Right kidney (tissue), 1 donor: ENCODE measurements at regions not wholly inside any gene's neighbourhood (a gene's known extent, or its start where the extent isn't known, plus 50 kb on each side); places are given as distances from the start of the nearest gene placed in this dataset.

Experiments
- DNase-seq: peaks from one replicate; pipeline ENCODE4 v3.0.0-alpha.2; 2016

DNA sequence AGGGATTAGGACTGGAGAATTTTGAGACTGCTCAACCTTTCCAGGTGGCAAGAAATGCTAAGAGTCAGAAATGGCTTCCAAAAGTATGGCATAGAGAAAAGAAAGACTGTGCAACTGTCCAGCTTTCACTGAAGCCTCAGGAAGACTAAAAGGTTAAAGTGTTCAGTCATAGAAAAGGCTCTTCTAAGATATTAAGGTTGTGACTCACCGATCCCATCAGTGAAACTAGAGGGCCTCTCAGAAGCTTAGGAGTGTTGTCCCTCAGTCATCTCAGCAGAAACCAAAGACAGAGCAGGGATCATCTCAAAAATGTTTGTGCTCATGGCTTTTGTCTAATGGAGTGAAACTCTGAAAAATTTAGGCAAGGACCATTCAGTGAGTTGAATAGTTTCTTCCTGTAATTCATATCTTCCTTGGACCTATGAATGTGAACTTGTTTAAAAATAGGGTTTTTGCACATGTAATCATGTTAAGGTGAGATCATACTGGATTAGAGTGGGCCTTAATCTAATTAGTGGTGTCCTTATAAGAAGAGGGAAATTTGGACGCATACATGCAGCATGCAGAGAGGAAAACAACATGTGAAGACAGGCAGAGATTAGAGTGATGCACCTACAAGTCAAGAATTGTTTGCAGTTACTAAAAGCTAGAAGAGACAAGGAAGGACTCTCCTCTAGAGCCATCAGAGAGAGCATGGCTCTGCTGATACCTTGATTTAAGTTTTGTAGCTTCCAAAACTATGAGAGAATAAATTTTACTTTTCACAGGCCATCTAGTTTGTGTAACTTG is 71.3 kb downstream of the RPE65 start:
- DNase-seq: no peak

DNA sequence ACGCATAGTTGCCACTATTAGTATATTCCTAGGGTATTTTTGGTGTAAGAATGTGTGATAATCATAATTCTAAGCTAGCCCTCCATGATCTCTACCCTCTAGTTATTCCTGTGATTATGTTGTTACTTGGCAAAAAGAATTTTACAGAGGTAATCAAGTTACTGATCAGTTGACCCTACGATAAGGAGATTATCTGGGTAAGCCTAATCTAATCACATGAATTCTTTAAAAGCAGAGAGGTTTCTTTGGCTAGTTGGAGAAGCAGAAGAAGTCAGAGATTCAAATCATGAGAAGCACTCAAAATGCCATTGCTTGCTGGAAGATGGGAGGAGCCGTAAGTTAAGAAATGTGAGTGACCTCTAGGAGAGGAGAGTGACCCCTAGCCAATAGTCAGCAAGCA is 72.7 kb downstream of the RPE65 start:
- no peak for DNase-seq

DNA sequence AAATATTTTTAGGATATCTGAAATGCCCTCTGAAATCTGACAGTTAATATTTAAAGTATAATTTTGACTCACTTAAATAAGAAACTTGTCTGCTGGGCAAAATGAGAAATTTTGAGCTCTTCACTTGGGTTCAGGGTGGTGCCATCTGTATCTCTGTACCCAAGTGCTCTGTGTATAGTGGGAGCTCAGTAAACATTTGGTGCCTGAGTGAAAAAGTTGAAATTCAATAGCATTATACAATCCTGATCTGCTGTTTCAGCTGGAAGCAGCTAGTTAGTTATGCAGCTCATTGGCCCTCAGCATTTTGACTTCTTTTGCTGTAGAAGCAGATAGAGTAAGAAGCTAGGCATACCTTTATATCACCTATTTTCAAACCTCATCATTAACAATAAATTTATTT is 73.3 kb downstream of the RPE65 start:
- DNase-seq: no peak

DNA sequence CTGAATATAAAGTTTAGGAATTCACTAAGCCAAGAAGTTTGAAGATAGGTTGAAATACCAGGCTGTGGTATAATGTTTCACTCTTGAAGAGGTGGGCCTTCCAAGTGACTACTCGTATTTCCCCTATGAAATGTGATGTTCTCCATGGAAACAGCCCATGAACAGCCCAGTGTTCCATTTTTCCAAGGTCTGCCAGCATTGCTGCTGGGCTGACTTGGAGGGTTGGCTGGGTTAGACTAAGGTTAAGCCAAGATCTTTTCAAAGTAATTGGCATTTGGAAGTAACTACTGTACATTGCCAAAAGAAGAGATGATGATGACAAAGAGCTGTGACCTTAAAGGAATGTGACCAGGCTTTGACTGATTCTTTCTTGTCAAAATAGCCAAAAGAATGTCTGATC is 73.8 kb downstream of the RPE65 start:
- no peak for DNase-seq

DNA sequence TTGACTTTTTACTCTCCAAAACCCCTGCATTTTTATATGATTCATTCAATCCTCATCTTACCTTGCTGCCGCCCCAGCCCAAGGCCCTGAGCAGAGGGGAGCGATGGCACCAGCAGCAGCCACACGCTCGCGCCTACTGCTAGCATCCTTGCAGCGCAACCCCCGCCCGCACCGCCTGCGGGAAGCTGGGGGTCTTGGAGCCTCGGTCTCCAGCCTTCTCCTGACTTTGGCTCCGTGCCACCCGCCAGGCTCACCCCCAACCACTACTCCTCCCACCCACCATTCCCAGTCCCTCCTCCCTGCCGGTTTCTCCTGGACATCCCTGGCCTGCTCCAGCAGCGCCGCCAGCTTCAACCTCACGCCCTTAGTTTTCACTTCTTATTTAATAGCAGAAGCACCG is 76.6 kb downstream of the RPE65 start:
- DNase-seq: no peak

DNA sequence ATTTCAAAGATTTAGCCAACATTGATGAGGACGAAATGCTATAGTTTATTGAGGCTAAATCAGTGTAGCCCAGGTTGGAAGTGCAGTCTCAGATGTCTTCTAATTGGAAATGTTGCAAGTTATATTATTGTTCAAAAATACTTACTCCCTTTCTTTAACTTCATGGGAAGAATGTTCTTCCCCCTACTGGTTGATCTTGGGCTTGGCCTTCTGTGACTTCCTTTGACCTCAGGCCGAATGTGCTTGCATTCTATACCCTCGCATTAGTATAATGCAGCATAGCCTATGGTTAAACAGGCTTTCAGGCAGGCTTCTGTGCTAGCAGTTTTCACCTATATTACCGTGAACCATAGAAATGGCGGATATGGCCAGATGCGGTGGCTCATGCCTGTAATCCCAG is 77.3 kb downstream of the RPE65 start:
- DNase-seq: no peak

DNA sequence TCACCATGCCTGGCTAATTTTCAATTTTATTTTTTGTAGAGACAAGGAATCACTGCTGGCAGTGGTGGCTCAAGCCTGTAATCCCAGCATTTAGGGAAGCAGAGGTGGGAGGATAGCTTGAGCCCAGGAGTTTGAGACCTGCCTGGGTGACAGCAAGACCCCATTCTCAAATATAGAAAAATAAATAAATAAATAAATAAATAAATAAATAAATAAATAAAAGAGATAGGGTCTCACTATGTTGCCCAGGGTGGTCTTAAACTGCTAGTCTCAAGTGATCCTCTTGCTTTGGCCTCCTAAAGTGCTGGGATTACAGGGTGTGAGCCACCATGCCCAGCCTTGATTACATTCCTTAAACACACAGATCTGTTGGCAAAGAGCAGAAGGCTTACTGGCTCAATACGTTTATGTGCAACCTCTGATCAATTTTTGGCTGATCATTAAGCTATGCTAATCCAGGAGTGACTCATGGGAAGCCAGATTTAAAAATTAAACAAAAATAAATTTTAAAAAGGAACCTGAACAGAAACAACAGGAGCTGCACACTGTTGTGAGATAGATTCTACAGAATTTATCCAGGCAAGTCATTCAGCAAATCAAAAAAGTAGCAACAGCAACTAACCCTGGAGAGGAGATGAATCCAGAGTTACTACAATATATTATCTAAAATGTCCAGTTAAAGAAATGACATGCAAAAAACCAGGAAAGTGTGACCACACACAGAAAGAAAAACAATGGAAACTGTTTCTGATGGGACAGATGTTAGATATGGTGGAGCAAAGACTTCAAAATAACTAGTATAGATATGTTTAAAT is 79.4 kb downstream of the RPE65 start:
- DNase-seq: no peak

DNA sequence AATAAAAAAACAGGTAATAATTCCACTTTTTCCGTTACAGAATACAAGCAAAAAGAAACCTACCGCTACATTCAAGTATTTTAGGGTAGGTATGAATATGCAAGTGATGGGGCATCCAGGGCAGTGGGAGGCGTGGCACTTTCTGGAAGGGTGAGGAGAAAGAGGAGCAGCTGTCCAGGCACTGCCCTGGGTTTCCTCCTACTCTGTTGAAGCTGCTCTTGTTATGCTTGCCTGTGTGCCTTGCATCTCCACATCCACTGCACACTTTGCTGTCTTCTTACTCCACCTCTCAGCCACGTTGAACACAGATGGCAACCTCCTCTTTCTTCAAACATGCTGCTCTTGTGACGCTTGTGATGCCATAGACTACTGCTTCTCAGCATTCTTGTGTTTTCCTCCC is 83.2 kb downstream of the RPE65 start:
- no peak for DNase-seq

DNA sequence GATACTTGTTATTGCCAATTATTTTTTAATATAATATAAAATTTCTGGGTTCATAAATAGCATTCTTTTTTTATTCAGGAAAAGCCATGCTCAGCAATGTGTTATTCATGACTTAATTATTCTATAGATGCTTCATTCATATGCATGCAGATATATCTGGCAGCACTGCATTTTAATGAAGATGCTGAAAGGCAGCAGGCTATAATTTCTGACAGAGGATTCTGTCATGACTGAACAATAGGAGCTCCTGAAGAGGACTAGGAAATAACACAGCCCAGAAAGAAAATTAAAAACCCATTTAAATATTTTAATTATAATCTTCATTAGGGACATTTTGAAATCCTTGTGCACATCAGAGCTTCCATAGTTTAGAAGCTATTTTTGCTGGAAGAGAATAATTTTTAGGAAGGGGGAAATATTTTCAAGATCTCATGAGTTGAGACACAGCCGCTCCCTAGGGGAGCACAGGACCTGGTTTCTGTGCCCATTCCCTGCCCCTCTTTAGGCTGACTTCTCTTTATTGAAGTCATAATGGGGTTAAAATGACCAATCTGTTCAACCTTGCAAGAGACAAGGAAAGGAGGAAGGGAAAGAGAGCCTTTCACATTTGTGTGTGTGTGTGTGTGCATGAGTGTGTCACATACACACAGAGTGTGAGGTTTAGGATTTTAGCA is 83.9 kb downstream of the RPE65 start:
- no peak for DNase-seq

DNA sequence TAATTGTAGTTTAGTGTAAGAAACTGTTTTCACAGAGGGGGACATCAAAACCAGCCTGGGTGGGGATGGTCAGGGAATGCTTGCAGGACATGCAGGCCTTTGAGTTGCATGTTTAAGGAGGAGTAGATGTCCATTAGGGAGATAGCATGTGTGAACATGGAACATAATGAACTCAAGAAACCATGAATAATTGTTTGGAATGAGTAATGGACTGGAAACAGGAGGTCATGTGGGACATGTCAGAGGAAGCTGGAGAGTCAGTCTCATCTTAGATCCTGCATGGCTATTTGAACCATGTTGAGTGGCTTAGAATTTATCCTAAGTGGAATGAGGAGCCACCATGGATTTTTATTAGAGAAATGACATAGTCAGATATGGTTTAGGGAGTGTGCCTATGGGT is 86.4 kb downstream of the RPE65 start:
- DNase-seq: no peak

DNA sequence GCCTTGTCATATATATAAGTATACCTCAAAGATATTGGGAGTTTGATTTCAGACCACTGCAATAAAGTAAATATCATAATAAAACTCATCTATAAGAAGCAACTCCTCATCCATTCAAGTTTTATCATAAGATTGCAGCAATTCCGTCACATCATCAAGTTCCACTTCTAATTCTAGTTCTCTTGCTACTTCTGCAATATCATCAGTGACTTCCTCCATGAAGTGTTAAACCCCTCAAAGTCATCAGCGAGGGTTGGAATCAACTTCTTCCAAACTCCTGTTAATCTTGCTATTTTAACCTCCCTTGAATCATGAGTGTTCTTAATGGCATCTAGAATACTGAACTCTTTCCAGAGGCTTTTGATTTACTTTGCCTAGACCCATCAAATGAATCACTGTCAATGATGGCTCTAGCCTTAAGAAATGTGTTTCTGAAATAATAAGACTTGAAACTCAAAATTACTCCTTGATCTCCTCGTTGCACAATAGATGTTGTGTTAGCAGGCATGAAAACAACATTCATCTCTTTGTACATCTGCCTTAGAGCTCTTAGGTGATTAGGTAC is 88.3 kb downstream of the RPE65 start:
- DNase-seq: no peak

DNA sequence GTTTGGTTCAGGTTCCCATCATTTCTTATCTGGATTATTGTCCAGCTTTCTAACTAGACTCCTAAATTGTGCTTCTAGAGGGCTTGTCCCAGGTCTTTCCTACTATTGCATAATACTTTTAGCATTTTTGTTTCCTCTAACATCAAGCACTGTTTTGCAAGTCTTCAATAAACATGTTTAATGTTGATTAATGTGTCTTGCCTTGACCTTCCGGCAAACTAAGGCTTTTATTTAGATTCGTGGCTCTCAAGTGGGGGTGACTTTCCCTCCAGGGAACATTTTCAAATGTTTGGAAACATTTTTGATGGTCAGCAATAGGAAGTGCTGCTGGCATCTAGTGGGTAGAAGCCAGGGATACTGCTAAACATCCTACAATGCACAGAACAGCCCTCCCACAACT is 90.7 kb downstream of the RPE65 start:
- DNase-seq: no peak

DNA sequence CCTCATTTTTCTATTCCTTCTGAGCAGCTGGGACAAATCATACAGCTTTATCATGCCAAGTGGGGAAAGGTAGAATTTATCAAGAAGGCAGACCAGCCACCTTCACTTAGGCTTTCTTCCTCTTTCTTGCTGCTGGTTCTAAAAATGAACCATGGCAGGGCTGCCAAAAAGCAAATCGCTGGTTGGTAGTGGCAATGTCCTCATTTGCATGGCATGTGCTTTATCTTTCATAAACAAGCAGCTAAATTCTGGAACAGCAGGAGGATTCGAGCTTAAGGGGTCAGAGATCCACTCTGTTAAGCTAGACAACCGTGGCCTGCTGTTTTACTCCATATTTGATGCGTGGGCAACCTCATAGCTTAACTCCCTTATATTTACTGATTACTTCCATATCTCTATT is 91.3 kb downstream of the RPE65 start:
- DNase-seq: no peak

DNA sequence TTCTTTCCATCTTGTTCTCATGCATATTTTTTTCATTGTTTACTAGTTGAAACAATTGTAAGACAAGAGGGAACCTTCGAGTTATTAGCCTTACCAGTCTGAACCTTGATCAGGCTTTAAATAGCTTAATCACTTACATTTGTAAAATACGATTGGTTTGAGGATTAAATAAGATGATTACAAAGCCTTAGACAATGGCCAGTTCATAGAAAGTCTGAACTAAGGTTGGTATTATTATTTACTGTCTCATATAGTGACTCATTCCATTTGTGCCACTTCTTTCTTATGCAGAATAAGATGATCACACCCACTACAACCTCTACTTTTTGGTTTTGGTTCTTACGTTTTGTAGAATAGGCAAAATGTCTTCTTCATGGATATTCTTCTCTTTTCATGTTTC is 94.1 kb downstream of the RPE65 start:
- DNase-seq: no peak

DNA sequence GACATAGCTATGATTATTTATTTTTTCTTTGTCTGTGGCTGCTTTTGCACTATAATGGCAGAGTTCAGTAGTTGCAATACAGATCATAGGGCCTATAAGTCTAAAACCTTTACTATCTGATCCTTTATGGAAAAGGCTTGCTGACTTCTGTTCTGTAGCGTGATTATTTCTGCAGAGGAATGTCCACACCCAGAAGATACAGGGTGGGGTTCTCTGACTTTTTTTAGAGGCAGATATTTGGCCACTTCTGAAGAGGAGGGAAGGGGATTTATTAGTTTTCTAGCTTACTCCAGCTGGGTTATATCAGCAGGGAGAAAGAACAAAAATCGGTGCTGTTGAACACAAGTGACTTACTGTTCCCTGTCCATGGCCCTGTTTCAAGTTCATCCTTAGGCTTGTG is 97.6 kb downstream of the RPE65 start:
- DNase-seq: no peak

DNA sequence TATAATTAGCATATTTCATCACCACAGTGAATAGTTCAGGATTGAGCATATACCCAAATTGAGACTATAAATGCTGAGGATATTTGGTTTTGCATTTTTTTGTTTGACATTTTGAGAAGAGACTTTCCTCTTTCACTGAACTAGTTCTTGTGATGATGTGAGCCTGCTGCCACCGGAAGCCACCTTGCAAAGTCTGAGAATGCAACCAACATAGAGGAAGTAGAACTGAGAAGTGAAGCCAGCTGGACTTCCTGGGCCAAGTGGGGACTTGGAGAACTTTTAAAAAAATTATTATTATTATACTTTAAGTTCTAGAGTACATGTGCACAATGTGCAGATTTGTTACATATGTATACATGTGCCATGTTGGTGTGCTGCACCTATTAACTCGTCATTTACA is 102.3 kb downstream of the RPE65 start:
- DNase-seq: no peak

DNA sequence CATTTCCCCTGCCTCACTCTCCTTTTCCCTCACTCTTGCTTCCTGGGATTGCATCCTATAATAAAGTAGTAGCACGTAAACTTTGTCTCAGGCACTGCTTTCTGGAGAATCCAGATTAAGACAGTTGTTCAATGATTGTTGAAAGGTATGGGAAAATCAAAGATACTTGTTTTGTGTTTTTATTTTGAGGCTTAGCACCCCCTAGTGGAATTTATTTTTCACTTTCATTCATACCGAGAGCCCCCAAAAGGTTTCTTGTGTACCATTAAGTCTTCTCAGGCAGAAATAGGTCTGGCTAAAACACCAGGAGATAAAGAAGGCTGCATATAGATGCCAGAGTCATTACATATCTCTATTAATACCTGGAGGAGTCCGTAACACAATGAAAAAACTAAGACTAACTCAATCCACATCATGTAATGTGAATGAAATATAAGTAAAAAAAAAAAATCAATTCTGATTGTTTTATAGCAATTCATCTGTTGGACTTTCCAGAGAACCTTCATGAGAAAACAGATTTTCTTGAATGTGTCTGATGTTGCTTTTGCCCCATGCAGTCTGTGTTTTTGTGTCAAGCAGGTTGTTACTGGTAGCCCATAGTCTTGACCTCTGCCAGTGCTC is 103.5 kb downstream of the RPE65 start:
- peak; percentile 3 for DNase-seq

DNA sequence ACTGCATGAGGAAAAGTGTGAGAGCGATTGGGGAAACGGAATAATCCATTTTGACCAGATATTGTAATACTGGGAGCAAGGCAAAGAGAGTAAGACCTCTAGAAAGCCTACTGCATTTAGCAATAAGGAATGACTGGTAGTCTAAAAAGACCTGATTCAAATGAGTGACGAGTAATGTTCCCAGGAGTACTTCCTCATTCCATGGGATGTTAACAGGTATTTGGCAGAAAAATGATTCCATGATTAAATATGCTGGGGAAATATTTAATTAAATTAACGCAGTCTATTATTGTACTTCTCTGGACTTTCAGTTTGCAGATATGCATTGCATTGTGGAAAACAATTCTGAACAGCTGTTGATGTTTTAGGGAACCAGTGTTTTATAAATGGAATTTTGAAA is 105.5 kb downstream of the RPE65 start:
- no peak for DNase-seq

DNA sequence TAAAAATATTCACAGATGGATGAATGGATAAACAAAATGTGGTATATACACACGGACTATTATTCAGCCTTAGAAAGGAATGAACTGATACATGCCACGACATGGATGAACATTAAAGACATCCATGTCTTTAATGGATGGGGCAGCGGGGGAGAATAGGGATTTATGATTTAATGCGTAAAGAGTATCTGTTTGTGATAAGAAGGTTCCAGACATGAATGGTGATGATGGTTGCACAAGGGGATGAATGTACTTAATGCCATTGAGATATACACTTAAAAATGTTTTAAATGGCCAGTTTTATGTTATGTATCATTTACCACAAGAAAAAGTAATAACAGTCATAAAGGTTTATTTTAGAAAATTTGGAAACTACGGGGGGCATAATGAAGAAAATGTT is 108.6 kb upstream of the WLS start:
- no peak for DNase-seq

DNA sequence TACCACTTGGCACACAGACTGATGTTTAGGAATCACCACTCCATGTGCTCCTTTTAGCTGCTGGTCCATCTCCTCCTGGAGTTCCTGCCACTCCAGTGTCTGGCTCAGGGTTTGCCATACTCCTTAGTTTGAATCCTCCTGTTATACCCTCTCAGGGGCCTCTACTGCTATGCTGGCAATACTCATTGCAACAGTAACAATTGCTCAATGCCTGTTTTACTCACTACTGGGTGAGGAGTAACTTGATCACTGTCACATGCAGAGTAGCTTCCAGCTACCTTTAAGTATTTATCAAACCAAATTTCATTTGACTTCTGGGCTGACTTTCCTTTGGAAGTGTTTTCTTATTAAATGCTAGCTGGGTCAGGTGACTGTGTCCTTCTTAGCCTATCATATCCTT is 107.2 kb upstream of the WLS start:
- no peak for DNase-seq

DNA sequence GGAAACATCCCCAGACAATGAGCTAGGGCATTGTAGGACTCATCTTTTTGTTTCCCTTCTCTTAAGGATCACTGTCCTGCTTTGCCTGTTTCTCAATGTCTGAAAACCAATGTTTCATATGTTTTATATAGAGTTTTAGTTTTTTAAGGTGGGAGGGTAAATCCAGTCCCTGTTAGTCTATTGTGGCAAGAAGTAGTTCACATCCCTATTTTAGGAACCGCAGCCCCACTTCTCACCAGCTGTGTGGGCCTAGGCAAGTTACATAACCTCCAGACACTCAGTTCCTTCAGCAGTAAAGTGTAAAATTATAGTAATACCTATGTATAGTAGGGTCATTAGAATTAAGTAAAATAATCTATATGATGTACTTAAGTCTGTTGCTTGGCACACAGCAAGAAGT is 105.8 kb upstream of the WLS start:
- no peak for DNase-seq

DNA sequence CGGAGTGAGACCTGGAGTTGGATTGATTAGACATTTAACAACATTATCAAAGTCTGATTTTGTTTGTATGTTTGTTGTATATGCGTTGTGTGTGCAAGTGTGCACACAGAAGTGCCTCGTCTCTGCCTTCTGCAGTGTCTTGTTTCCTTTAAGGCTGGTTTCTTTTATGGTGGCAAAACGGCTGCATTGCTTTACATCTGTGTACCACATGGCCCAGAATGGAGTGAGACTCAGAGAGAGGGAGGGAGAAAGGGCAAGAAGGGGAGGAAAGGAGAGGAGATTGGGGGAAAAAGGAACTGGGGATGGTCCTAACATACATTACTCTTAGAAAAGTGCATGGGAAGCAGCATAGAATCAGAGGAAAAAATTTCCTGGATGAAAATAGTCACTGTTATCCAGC is 99.7 kb upstream of the WLS start:
- DNase-seq: no peak
